HepG2 (cell line): ENCODE measurements at regions not wholly inside any gene's neighbourhood (a gene's known extent, or its start where the extent isn't known, plus 50 kb on each side); places are given as distances from the start of the nearest gene placed in this dataset.

Source experiments
- ATAC-seq: fragments of 200-7000 bp; cut with Tn5 transposase; 3 replicates; pipeline ENCODE4 v1.9.1; 2020; ENCODE audit warnings: mild to moderate bottlenecking, moderate library complexity
- BruUV-seq: library from RNA; stranded (reverse); fragments of 400-500 nt; replicated peaks from 2 replicates; lab custom pipeline; 2021; lab: Mats Ljungman, UMichigan
- CTCF ChIA-PET: fragments of 300-600 bp; formaldehyde crosslinking; extraction: SDS; loops from one replicate; lab custom pipeline; 2021; ENCODE audit warnings: low total read pairs, inconsistent platforms, low intra/inter-chr PET ratio; lab: Yijun Ruan, JAX
- POLR2A ChIA-PET: fragments of 350-600 bp; sonication (Branson Sonifier 250); formaldehyde crosslinking; loops from one replicate; lab custom pipeline; 2020; ENCODE audit warnings: antibody characterized with exemption, inconsistent platforms; lab: Yijun Ruan, JAX
- DNase-seq: peaks from one replicate; pipeline ENCODE4 v3.0.0-alpha.2; 2015; ENCODE audit warnings: low spot score
- FAIRE-seq: peaks from 3 replicates; lab custom pipeline; 2011; peaks lifted over from hg19 to GRCh38; lab: Jason Lieb, UNC
- H2AFZ ChIP-seq: one replicate; pipeline ENCODE4 v1.6.1; 2011; ENCODE audit warnings: low read length, inconsistent platforms
- H3K27ac ChIP-seq: fragments of 300-600 bp; 3 replicates; pipeline ENCODE4 v1.8.0; 2011; ENCODE audit warnings: mixed run types, mild to moderate bottlenecking, mixed read lengths, low read length, inconsistent platforms; ENCODE audit not compliant: insufficient read depth; ENCODE audit errors: extremely low read length
- H3K27me3 ChIP-seq, 2 experiments: fragments of 200-600 bp in 1 of 2; 2 replicates in 1 of 2; 3 replicates in 1 of 2; pipeline versions ENCODE4 v1.6.0 to v1.8.0; 2011; ENCODE audit warnings: low read length in 2 of 2, mild to moderate bottlenecking in 2 of 2, moderate library complexity in 2 of 2, inconsistent platforms in 1 of 2; ENCODE audit not compliant: insufficient read depth in 2 of 2, control insufficient read depth in 1 of 2
- H3K36me3 ChIP-seq, 2 experiments: fragments of 200-600 bp in 1 of 2; replicated peaks in 1 of 2; 2 replicates in 1 of 2; 3 replicates in 1 of 2; pipeline versions ENCODE4 v1.5.1 to v1.8.0; 2011; ENCODE audit warnings: low read length in 2 of 2, inconsistent platforms in 1 of 2; ENCODE audit not compliant: insufficient read depth in 2 of 2, control insufficient read depth in 1 of 2
- H3K4me1 ChIP-seq: 2 replicates; pipeline ENCODE4 v1.5.1; 2012; ENCODE audit warnings: low read length, inconsistent platforms; ENCODE audit not compliant: insufficient read depth
- H3K4me2 ChIP-seq: 2 replicates; pipeline ENCODE4 v1.6.0; 2011; ENCODE audit warnings: low read depth, low read length, inconsistent platforms
- H3K4me3 ChIP-seq, 3 experiments: fragments of 200-600 bp in 1 of 3; sonication (generic), shearing (Covaris generic) in 1 of 3; replicated peaks in 1 of 3; 2 replicates each; pipeline ENCODE4 v1.5.1; 2011 to 2016; ENCODE audit warnings: low read length in 3 of 3, inconsistent platforms in 2 of 3, low read depth in 2 of 3, mild to moderate bottlenecking in 2 of 3, control low read depth in 1 of 3, mixed read lengths in 1 of 3; ENCODE audit not compliant: insufficient read depth in 1 of 3
- H3K79me2 ChIP-seq: one replicate; pipeline ENCODE4 v1.6.1; 2011; ENCODE audit warnings: low read length, inconsistent platforms; ENCODE audit not compliant: insufficient read depth
- H3K9ac ChIP-seq: 2 replicates; pipeline ENCODE4 v1.6.0; 2011; ENCODE audit warnings: mild to moderate bottlenecking, low read depth, low read length, inconsistent platforms; ENCODE audit not compliant: insufficient read depth
- H3K9me3 ChIP-seq: 2 replicates; pipeline ENCODE4 v1.5.1; 2012; ENCODE audit warnings: mild to moderate bottlenecking, low read length
- H4K20me1 ChIP-seq: 2 replicates; pipeline ENCODE4 v1.6.0; 2011; ENCODE audit warnings: inconsistent platforms, mild to moderate bottlenecking, low read length, moderate library complexity; ENCODE audit not compliant: insufficient read depth
- DPF2 ChIP-seq: sonication (generic); formaldehyde crosslinking; IDR thresholded peaks from 2 replicates; pipeline ENCODE4 v1.4.0; 2020; ENCODE audit warnings: mild to moderate bottlenecking, low read depth, missing genetic modification reagents, borderline replicate concordance
- MTF1 ChIP-seq: sonication (generic); formaldehyde crosslinking; IDR thresholded peaks from 2 replicates; pipeline ENCODE4 v1.5.0; 2020; ENCODE audit warnings: missing genetic modification reagents
- SOX13 ChIP-seq, 3 experiments: fragments of 450-650 bp in 1 of 3; sonication (generic) in 1 of 3; formaldehyde crosslinking in 1 of 3; IDR thresholded peaks in 2 of 3; conservative IDR thresholded peaks in 1 of 3; 2 replicates each; pipeline versions ENCODE4 v1.5.0 to v1.6.1; 2016 to 2020; ENCODE audit warnings: antibody characterized with exemption in 1 of 3, mild to moderate bottlenecking in 1 of 3, missing compliant biosample characterization in 1 of 3, missing genetic modification reagents in 1 of 3, moderate library complexity in 1 of 3
- SP140L ChIP-seq: sonication (generic); formaldehyde crosslinking; IDR thresholded peaks from 2 replicates; pipeline ENCODE4 v1.4.0; 2020; ENCODE audit warnings: missing genetic modification reagents, borderline replicate concordance
- SP2 ChIP-seq: sonication (generic); formaldehyde crosslinking; IDR thresholded peaks from 2 replicates; pipeline ENCODE4 v1.5.1; 2020; ENCODE audit warnings: mild to moderate bottlenecking, missing genetic modification reagents
- TFDP2 ChIP-seq: sonication (generic); formaldehyde crosslinking; IDR thresholded peaks from 2 replicates; pipeline ENCODE4 v1.4.0; 2020; ENCODE audit warnings: missing genetic modification reagents
- ZBTB1 ChIP-seq: sonication (generic); formaldehyde crosslinking; IDR thresholded peaks from 2 replicates; pipeline ENCODE4 v1.4.0; 2020; ENCODE audit warnings: missing genetic modification reagents, borderline replicate concordance
- ZNF441 ChIP-seq: sonication (generic); formaldehyde crosslinking; IDR thresholded peaks from 2 replicates; pipeline ENCODE4 v1.7.0; 2021; ENCODE audit warnings: missing genetic modification reagents, borderline replicate concordance
- WGBS: methylation state at CpG from one replicate; pipeline ENCODE4 v1.1.6; 2017; ENCODE audit warnings: low lambda C conversion rate; 5-methylcytosine and 5-hydroxymethylcytosine counted together
- in situ Hi-C: cut with HindIII; loops from 2 replicates; pipeline ENCODE4 v1.10.0; 2017; ENCODE audit warnings: low pct_unique_long_range_greater_than_20kb; ENCODE audit not compliant: extremely low pct_ligation_motif_present
- intact Hi-C: fragments of 100-400 bp; cut with micrococcal nuclease; formaldehyde crosslinking; loops from one replicate; pipeline ENCODE4 v1.10.0; 2022; ENCODE audit not compliant: unreplicated experiment
- TF ChIP-seq, protein P1 (sequence below): sonication (generic); formaldehyde crosslinking; IDR thresholded peaks from 2 replicates; pipeline ENCODE4 v1.9.0; 2021; ENCODE audit warnings: missing genetic modification reagents, borderline replicate concordance
- TF ChIP-seq, protein P2 (sequence below): sonication (generic); formaldehyde crosslinking; conservative IDR thresholded peaks from 2 replicates; pipeline ENCODE4 v1.4.0; 2020; ENCODE audit warnings: missing genetic modification reagents
- TF ChIP-seq, protein P3 (sequence below): IDR thresholded peaks from 2 replicates; pipeline ENCODE4 v1.6.1; 2016; ENCODE audit warnings: low read depth
- TF ChIP-seq, protein P4 (sequence below): sonication (generic); IDR thresholded peaks from 2 replicates; pipeline ENCODE4 v1.6.1; 2016; ENCODE audit warnings: low read depth, borderline replicate concordance

DNA sequence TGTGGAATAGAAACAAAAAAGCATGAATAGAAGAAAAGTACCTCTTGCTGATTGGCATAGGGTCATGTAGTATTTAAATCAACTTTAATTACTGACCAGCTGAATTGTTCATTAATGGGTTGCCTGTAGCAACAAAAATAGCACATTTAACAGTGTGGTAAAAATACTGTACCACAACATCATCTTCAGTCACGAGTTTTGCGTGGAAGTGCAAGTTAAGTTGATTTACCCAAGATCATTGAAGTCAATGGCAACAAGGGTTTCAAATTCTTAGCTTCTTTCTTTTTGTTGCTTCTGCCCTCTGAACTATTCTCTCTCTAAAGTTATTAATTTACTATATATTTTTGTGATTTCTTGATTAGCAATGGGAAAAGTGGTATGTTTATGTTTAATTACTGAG, 526.6 kb downstream of the C4orf33 start:
- Histone ChIP-seq H3K79me2 (no peaks in the 10 kb centered on the region), H3K27me3 (no peaks in the 10 kb centered on the region), H3K4me3 (no peak overlapping the region), H3K36me3 (no peaks in the 10 kb centered on the region), H3K4me1 (no peaks in the 10 kb centered on the region), H3K9ac (no peak overlapping the region), H2AFZ (no peak overlapping the region), H3K9me3 (no peaks in the 10 kb centered on the region)
- ATAC-seq (no peak), FAIRE-seq (no peak)
- POLR2A ChIA-PET, result no interaction called here
- 3% methylated on average over 2 of the region's 2 CpGs for WGBS
- no TSS peak for BruUV-seq
- intact Hi-C loops, result no loop called here
- TF ChIP-seq, protein P1, sequence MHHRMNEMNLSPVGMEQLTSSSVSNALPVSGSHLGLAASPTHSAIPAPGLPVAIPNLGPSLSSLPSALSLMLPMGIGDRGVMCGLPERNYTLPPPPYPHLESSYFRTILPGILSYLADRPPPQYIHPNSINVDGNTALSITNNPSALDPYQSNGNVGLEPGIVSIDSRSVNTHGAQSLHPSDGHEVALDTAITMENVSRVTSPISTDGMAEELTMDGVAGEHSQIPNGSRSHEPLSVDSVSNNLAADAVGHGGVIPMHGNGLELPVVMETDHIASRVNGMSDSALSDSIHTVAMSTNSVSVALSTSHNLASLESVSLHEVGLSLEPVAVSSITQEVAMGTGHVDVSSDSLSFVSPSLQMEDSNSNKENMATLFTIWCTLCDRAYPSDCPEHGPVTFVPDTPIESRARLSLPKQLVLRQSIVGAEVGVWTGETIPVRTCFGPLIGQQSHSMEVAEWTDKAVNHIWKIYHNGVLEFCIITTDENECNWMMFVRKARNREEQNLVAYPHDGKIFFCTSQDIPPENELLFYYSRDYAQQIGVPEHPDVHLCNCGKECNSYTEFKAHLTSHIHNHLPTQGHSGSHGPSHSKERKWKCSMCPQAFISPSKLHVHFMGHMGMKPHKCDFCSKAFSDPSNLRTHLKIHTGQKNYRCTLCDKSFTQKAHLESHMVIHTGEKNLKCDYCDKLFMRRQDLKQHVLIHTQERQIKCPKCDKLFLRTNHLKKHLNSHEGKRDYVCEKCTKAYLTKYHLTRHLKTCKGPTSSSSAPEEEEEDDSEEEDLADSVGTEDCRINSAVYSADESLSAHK, result no peak
- TF ChIP-seq ZNF441 (CRISPR knock-in tag) (no peak), MTF1 (CRISPR knock-in tag) (no peak), SP2 (CRISPR knock-in tag) (no peak), ZBTB1 (CRISPR knock-in tag) (no peak), SOX13 (IDR thresholded peaks at IDR 0.05) (no peak), SOX13 (CRISPR knock-in tag; conservative IDR thresholded peaks at IDR 0.05 in 1 of 2, IDR thresholded peaks at IDR 0.05 in 1 of 2) (no peak), TFDP2 (no peak), SP140L (CRISPR knock-in tag) (no peak), DPF2 (CRISPR knock-in tag) (no peak)
- TF ChIP-seq, protein P2, sequence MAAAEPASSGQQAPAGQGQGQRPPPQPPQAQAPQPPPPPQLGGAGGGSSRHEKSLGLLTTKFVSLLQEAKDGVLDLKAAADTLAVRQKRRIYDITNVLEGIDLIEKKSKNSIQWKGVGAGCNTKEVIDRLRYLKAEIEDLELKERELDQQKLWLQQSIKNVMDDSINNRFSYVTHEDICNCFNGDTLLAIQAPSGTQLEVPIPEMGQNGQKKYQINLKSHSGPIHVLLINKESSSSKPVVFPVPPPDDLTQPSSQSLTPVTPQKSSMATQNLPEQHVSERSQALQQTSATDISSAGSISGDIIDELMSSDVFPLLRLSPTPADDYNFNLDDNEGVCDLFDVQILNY, result no peak
- TF ChIP-seq, protein P3, sequence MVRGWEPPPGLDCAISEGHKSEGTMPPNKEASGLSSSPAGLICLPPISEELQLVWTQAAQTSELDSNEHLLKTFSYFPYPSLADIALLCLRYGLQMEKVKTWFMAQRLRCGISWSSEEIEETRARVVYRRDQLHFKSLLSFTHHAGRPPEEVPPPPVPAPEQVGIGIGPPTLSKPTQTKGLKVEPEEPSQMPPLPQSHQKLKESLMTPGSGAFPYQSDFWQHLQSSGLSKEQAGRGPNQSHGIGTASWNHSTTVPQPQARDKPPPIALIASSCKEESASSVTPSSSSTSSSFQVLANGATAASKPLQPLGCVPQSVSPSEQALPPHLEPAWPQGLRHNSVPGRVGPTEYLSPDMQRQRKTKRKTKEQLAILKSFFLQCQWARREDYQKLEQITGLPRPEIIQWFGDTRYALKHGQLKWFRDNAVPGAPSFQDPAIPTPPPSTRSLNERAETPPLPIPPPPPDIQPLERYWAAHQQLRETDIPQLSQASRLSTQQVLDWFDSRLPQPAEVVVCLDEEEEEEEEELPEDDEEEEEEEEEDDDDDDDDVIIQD (CRISPR knock-in tag), result no peak
- TF ChIP-seq, protein P4, sequence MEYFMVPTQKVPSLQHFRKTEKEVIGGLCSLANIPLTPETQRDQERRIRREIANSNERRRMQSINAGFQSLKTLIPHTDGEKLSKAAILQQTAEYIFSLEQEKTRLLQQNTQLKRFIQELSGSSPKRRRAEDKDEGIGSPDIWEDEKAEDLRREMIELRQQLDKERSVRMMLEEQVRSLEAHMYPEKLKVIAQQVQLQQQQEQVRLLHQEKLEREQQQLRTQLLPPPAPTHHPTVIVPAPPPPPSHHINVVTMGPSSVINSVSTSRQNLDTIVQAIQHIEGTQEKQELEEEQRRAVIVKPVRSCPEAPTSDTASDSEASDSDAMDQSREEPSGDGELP, result no peak
- TF ChIP-seq, all 625 proteins: peak for 0
- Histone ChIP-seq H4K20me1 (no peaks in the 10 kb centered on the region), H3K27ac (no peak overlapping the region), H3K4me2 (no peak overlapping the region)
- no peak for DNase-seq
- in situ Hi-C loops, result no loop called here
- CTCF ChIA-PET, result no interaction called here
